ENCODE measurements at regions not wholly inside any gene's neighbourhood (a gene's known extent, or its start where the extent isn't known, plus 50 kb on each side); places are given as distances from the start of the nearest gene placed in this dataset.

DNA sequence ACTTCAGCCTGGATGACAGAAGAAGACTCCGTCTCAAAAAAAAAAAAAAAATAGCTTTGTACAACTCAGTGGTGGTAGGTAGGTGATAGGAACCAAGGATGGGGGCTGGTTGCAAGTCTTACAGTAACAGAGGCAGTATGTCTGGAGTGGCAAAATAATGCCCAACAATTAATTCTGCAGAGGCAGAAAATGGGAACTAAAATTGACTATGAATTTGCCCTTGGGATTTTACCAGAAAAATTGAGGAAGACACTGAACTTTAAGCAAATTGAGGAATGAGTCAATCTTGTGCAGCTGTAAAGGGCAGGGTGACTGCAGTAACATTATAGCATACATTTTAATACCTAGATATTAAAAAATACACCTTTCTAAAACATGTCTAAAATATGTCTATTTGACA, 116.1 kb upstream of the FOXN2 start:
- no peak for TF ChIP-seq FOXM1 (IDR thresholded peaks at IDR 0.05; ENCODE audit: borderline replicate concordance, low read depth)
- TF ChIP-seq TAF1 (IDR thresholded peaks at IDR 0.05; ENCODE audit: low read depth), result no peak
- TF ChIP-seq EGR1 (IDR thresholded peaks at IDR 0.05), result no peak
- TF ChIP-seq, protein P1, sequence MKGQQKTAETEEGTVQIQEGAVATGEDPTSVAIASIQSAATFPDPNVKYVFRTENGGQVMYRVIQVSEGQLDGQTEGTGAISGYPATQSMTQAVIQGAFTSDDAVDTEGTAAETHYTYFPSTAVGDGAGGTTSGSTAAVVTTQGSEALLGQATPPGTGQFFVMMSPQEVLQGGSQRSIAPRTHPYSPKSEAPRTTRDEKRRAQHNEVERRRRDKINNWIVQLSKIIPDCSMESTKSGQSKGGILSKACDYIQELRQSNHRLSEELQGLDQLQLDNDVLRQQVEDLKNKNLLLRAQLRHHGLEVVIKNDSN (IDR thresholded peaks at IDR 0.05), result no peak
- no peak for TF ChIP-seq YY1 (IDR thresholded peaks at IDR 0.05; ENCODE audit: low read depth)
- TF ChIP-seq NFIC (IDR thresholded peaks at IDR 0.05), result no peak
- no peak for TF ChIP-seq CEBPB (IDR thresholded peaks at IDR 0.05)
- TF ChIP-seq EP300 (IDR thresholded peaks at IDR 0.05; ENCODE audit: borderline replicate concordance), result no peak
- TF ChIP-seq CREB1 (IDR thresholded peaks at IDR 0.05; ENCODE audit: low read depth), result no peak
- TF ChIP-seq REST (IDR thresholded peaks at IDR 0.05; ENCODE audit: low read depth), result no peak
- no peak for TF ChIP-seq RAD21 (IDR thresholded peaks at IDR 0.05; ENCODE audit: low read depth)
- TF ChIP-seq TCF12 (IDR thresholded peaks at IDR 0.05; ENCODE audit: low read depth), result no peak
- no peak for TF ChIP-seq ZBTB7A (IDR thresholded peaks at IDR 0.05; ENCODE audit: low read depth)
- TF ChIP-seq, protein P2, sequence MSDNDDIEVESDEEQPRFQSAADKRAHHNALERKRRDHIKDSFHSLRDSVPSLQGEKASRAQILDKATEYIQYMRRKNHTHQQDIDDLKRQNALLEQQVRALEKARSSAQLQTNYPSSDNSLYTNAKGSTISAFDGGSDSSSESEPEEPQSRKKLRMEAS (IDR thresholded peaks at IDR 0.05), result no peak

DNA sequence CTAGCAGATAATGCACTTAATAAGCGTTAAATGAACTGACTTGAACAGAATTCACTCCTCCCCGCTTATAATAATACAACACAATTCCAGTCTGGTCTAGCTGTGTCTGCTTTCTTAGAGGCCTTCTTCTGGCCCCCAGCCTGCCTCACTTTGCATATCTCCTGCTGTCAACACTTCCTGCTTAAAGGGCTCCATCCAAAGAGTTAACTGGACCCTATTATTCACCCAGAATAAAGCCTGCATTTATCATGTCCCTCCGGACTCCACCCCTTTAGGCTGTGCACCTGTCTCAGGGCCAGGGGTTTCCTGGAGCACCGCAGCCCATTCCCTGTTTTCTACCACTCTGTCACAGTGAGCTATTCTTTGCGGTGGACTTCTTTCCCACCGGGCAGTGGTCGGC, 115.4 kb upstream of the FOXN2 start:
- no peak for TF ChIP-seq CEBPB (IDR thresholded peaks at IDR 0.05)
- TF ChIP-seq, protein P2 (IDR thresholded peaks at IDR 0.05), result no peak
- TF ChIP-seq, protein P1 (IDR thresholded peaks at IDR 0.05), result no peak

DNA sequence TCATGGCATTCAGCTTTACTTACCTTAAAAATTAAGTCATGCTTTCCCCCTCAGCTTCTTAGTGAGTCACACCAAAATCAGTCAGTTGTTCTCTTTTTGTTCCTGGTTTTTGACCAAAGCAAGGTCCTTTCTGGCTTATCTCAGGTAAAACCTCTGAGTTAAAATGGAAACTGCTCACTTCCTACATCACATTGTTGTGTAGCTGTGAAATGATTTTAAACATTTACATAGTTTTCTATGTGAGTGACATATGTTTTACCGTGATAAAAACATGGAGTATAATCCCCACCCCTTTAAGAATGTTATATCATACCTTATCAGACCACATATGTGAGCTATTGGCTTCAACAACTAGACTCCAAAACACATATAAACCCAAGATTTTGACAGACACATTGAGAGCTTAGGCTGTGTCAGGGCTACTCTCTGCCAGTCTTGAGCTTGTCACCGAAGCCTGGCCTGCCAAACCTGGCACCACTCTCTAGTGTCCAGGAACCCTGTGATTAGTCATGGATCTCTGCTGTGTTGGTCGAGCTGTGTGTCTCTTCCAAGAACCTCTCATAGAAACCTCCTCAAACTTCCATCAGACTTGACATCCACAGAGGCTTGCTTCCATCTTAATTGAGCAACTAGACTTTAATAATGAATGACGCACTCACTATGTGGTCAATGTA, 113.7 kb upstream of the FOXN2 start:
- TF ChIP-seq, protein P1 (IDR thresholded peaks at IDR 0.05), result no peak
- TF ChIP-seq RAD21 (IDR thresholded peaks at IDR 0.05; ENCODE audit: low read depth) (no peak), FOXM1 (IDR thresholded peaks at IDR 0.05; ENCODE audit: borderline replicate concordance, low read depth) (no peak), TCF12 (IDR thresholded peaks at IDR 0.05; ENCODE audit: low read depth) (no peak), EGR1 (IDR thresholded peaks at IDR 0.05) (no peak), NFIC (IDR thresholded peaks at IDR 0.05) (no peak), EP300 (IDR thresholded peaks at IDR 0.05; ENCODE audit: borderline replicate concordance) (no peak), TEAD4 (IDR thresholded peaks at IDR 0.05) (no peak), REST (IDR thresholded peaks at IDR 0.05; ENCODE audit: low read depth) (no peak), CEBPB (IDR thresholded peaks at IDR 0.05) (no peak), CREB1 (IDR thresholded peaks at IDR 0.05; ENCODE audit: low read depth) (no peak)
- TF ChIP-seq, protein P2 (IDR thresholded peaks at IDR 0.05), result no peak

- TF ChIP-seq ZBTB7A (IDR thresholded peaks at IDR 0.05; ENCODE audit: low read depth) (no peak), EP300 (IDR thresholded peaks at IDR 0.05; ENCODE audit: borderline replicate concordance) (no peak), RAD21 (IDR thresholded peaks at IDR 0.05; ENCODE audit: low read depth) (no peak), TAF1 (IDR thresholded peaks at IDR 0.05; ENCODE audit: low read depth) (no peak), REST (IDR thresholded peaks at IDR 0.05; ENCODE audit: low read depth) (no peak), EGR1 (IDR thresholded peaks at IDR 0.05) (no peak), CEBPB (IDR thresholded peaks at IDR 0.05) (no peak), TCF12 (IDR thresholded peaks at IDR 0.05; ENCODE audit: low read depth) (no peak), FOXM1 (IDR thresholded peaks at IDR 0.05; ENCODE audit: borderline replicate concordance, low read depth) (no peak), CREB1 (IDR thresholded peaks at IDR 0.05; ENCODE audit: low read depth) (no peak), NFIC (IDR thresholded peaks at IDR 0.05) (no peak), TEAD4 (IDR thresholded peaks at IDR 0.05) (no peak), YY1 (IDR thresholded peaks at IDR 0.05; ENCODE audit: low read depth) (no peak)
- TF ChIP-seq, protein P1 (IDR thresholded peaks at IDR 0.05), result no peak
- TF ChIP-seq, protein P2 (IDR thresholded peaks at IDR 0.05), result no peak
Observed at GRCh38 chr2:48202863-48203642, 111.4 kb upstream of the FOXN2 start.
